CD4-positive, alpha-beta T cell treated with Interleukin-6 for 4 hours (primary cell): ENCODE measurements at regions not wholly inside any gene's neighbourhood (a gene's known extent, or its start where the extent isn't known, plus 50 kb on each side); places are given as distances from the start of the nearest gene placed in this dataset.
"Not testable (repeated sequence)": the region's sequence is repeated elsewhere in the genome, so short reads cannot be mapped to it uniquely, and the experiment has no call there.

ENCODE experiments used
- DNase-seq: peaks from one replicate; pipeline ENCODE4 v3.0.0-alpha.2; 2020; ENCODE audit warnings: mixed read lengths

DNA sequence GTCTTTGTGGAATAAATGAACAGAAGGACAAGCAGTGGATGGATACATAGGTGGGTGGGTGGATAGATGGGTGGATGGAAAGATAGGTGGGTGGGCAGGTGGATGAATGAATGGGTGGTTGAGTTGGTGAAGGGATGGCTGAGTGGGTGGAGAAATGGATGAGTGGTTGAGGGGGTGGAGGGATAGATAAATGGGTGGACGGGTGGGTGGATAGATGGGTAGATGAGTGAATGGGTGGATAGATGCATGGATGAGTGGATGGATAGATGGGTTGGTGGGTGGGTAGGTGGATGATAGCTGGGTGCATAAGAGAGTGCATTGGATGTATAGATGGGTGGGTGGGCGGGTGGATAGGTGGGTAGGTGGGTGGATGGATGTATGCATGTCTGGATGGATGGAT, 63.5 kb downstream of the UNC93B1 start:
- not testable (repeated sequence) for DNase-seq

DNA sequence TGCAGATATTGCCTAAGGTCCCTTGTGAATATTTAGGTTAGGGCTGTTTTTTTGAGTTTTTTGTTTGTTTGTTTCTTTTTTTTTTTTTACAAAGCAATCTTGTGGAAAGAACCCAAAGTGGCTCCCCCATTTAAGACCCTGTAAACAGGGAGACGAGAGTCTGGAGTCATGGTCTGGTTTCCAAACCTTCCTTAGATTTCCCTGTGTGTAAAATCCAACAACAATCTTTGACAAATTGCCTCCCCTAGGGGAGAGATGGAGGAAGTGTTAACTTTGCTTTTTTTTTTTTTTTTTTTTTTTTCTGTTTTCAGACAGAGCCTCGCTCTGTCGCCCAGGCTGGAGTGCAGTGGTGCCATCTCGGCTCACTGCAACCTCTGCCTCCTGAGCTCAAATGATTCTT, 64.9 kb downstream of the UNC93B1 start:
- DNase-seq, result not testable (repeated sequence)

DNA sequence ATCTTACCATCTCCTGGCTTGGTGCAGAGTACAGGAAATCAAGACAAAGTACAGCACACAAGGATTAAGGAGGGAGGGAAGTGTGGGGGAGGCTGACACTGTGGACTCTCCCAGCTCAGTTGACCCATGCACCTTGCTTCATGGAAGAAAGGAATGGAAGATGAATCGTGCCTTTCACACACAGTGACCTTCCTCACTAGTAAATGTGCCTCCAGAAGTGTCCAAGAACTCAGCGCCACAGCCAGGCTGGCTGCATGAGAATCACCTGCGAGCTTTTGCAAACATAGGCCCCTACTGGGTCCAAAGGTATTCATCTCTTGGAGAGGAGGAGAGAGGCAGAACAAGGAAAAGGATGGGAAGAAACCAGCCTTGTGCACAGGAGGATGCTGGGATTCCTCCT, 65.5 kb downstream of the UNC93B1 start:
- not testable (repeated sequence) for DNase-seq

DNA sequence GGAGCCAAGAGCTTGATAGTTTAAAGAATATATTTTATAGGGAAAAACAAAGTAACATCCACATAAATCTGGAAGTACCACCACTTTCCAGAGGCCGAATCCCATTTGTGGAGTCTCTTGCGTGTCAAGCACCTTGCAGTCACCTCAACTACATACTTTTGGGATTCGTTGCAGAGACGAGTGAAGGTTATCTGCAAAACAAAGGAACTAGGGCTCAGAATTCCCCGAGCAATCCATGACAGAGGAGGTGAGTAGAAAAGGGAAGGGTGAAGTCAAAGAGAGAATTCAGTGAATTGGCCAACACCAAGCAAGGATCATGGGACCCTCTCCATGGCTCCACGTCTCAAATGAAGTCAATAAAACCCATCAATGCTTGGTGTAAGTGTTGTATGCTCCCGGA, 80.3 kb downstream of the UNC93B1 start:
- not testable (repeated sequence) for DNase-seq

DNA sequence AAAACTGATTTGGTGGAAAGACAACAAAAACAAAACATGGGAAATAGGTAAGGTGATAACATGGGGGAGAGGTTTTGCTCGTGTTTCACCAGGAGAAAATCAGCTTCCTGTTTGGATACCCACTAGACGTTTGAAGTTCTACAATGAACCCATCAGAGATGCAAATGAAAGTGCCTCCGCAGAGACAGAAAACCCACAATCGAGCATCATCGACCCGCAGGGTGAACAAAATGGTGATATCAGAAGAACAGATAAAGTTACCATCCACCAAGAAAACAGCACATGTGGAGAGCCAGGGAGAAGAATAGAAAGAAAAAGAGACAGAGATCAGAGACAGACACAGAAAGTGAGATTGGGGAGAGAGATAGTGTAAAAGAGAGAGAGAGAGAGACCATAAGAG, 83.4 kb downstream of the UNC93B1 start:
- peak; percentile 65 for DNase-seq

DNA sequence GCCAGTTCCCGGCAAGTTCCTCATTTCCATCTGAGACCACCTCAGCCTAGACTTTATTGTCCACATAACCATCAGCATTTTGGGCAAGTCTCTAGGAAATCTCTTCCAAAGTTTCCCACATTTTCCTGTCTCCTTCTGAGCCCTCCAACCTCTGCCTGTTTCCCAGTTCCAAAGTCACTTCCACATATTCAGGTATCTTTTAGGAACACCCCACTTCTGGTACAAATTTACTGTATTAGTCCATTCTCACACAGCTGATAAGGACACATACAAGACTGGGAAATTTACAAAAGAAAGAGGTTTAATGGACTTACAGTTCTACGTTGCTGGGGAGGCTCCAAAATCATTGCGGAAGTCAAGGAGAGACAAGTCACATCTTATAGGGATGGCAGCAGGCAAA, 91.7 kb downstream of the UNC93B1 start:
- DNase-seq, result not testable (repeated sequence)

DNA sequence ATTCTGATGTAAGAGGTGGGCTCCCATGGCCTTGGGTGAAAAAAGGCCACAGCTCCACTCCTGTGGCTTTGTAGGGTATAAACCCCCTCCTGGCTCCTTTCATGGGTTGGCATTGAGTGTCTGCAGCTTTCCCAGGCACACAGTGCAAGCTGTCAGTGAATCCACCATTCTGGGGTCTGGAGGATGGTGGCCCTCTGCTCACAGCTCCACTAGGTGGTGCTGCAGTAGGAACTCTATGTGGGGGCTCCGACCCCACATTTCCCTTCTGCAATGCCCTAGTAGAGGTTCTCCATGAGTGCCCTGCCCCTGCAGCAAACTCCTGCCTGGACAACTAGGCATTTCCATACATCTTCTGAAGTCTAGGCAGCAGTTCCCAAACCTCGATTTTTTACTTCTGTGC, 92.7 kb downstream of the UNC93B1 start:
- not testable (repeated sequence) for DNase-seq

DNA sequence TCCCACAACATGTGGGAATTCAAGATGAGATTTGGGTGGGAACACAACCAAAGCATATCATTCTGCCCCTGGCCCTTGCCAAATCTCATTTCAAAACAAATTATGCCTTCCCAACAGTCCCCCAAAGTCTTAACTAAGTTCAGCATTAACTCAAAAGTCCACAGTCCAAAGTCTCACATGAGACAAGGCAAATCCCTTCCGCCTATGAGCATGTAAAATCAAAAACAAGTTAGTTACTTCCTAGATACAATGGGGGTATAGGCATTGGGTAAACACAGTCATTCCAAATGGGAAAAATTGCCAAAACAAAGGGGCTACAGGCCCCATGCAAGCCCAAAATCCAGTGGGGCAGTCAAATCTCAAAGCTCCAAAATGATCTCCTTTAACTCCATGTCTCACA, 93.1 kb downstream of the UNC93B1 start:
- not testable (repeated sequence) for DNase-seq

DNA sequence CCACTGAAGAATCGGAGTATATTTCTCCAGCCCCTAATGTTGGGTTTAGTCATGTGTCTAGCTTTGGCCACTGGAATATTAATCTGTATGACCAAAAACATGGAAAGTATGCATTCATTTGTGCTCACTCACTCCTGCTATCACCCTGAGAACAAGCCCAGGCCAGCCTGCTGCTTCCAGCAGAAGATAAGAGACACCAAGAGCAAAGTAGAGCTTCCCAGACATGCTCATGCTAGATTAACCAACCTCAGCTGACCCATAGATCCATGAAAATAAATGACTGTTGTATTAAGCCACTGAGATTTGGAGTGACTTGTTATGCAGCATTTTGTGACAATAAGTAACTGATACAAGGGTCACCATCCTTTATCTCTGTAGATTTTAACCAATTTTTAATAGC, 96.9 kb downstream of the UNC93B1 start:
- DNase-seq, result not testable (repeated sequence)

DNA sequence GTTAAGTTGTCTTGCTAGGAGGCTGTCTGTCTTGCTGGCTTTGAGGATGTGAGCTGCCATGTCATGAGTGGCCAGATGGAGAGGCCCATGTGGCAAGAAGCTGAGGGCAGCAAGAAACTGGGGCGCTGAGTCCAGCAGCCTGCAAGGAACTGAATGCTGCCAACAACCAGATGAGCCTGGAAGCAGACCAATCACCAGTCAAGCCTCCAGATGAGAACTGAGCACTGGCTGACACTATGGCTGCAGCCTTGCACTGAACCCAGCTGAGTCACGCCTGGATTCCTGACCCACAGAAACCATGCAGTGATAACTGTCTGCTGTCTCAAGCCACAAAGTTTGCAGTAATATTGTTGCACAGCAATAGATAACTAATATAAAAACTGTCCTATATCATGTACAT, 104.4 kb downstream of the UNC93B1 start:
- DNase-seq, result not testable (repeated sequence)

DNA sequence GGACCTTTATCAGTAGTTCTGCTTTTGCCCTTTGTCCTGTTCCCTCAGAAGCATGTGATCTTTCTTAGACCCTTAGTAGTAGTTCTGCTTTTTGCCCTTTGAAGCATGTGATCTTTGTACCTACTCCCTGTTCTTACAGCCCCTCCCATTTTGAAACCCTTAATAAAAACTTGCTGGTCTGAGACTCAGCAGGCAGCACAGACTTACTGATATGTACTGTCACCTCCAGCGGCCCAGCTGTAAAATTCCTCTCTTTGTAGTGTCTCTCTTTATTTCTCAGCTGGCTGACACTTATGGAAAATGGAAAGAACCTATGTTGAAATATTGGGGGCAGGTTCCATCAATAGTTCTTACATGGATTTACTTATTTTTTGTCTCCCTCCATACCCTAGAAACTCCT, 110.4 kb downstream of the UNC93B1 start:
- DNase-seq, result not testable (repeated sequence)

DNA sequence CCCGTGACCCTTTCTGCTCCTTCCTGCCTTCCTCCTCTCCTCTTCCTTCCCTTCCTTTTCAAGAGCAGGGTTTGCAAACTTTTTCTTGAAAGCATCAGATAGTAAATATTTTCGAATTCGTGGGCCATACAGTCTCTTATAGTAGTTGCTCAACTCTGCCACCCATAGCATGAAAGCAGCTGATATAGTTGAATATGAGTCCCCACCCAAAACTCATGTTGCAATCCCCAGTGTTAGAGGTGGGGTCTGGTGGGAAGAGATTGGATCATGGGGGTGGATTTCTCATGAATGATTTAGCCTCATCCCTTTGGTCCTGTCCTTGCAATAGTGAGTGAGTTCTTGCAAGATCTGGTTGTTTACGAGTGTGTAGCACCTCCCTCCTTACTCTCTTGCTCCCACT, 114.3 kb downstream of the UNC93B1 start:
- DNase-seq, result not testable (repeated sequence)

DNA sequence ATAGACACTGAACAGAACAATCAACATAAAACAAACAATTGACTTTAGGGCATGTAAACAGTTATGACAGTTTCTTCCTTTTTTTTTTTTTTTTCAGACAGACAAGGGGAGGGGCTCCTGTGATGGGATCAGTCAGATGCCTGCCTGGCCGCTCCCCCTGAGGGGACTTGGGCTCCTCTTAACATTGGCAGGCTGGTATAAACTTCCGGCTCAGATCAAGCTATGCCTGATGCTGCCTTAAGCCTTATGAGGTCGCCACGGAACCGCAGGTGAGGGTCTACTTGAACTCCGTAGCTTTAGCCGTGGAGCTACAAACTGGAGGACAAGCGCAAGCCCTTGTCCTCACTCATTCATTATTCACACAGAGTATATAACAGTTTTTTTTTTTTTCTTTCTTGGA, 115.8 kb downstream of the UNC93B1 start:
- DNase-seq, result not testable (repeated sequence)

DNA sequence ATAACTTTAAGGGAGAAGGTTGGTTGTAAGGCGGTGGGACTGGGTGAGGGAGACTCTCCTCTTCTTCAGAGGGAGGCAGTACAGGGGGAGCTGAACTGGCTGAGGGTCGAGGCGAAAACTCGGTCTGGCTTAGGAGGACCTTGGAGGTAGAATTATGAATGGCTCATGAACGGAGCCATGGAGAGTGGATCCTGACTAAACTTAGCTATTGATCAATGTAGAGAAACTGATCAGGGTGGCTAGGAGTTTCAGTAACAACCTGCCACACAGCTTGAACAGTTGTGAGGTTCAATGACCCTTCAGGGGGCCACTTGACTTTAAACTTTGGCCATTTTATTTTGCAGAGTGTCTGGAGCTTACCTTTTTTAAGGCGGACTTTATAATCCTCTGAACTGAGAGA, 117.2 kb downstream of the UNC93B1 start:
- not testable (repeated sequence) for DNase-seq

DNA sequence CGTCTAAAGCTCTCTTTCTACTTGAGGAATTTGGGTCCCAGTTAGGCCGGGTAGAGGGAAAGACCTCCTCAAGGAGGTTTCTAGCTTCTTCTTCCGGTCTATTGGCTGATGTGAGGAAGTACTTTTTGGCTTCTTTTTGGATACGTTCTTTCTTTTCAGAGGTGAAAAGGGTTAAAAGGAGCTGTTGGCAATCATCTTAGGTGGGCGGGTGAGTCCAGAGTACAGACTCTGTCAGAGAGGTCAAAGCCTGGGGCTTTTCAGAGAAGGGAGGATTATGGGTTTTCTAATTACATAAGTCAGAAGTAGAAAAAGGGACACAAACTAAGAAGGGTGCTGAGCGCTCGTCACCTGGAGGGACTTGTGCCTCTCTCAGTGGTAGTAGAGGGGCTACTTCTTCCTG, 117.7 kb downstream of the UNC93B1 start:
- not testable (repeated sequence) for DNase-seq

DNA sequence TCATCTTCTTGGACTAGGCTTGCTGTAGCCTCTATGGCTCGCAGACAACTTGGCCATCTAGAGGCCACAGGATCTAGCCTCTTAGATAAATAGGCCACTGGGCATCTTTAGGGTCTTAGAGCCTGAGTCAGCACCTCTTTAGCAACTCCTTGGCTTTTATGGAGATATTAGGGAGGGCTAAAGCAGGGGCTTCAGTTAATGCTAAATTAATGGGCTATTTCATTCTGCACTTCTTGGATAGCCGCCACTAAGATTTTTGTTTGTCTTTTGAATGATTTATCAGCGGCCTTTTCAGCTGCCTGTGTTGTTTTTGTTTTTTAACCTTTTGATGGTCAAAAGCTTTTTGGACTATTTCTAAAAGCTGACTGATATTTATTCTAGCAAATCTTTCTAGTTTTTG, 118.3 kb downstream of the UNC93B1 start:
- not testable (repeated sequence) for DNase-seq

DNA sequence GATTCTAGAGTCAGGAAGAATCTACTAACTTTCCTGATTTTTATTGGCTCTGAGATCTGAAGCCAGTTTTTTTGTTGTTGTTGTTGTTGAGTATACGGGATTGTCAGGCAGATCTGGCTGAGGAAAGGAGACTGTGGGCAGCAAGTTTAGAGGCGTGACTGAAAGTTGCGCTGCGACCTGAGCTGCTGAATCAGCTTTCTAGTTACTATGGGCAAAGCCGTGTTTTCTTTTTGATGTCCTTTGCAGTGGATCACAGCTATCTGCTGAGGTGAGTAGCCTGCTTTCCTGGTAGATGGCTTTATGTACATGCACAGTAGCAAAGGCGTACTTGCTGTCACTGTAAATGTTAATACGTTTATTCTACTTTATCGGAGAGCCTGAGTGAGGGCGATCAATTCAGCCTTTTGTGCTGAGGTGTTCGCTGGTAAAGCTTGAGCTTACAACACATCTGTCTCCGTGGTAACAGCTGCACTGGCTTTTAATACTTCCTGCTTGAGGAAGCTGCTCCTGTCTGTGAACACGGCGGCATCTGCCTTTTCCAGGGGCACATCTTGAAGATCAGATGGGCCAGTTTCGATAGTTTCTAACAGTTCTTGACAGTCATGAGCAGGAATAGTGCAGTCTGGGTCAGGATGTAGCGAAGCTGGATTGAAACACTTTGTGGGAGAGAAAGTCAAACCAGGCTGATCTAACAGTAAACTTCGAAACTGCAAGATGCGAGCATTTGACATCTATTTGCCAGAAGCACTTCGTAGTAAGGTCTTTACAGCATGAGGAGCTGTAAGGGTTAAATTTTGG, 118.9 kb downstream of the UNC93B1 start:
- peak; percentile 59 for DNase-seq

DNA sequence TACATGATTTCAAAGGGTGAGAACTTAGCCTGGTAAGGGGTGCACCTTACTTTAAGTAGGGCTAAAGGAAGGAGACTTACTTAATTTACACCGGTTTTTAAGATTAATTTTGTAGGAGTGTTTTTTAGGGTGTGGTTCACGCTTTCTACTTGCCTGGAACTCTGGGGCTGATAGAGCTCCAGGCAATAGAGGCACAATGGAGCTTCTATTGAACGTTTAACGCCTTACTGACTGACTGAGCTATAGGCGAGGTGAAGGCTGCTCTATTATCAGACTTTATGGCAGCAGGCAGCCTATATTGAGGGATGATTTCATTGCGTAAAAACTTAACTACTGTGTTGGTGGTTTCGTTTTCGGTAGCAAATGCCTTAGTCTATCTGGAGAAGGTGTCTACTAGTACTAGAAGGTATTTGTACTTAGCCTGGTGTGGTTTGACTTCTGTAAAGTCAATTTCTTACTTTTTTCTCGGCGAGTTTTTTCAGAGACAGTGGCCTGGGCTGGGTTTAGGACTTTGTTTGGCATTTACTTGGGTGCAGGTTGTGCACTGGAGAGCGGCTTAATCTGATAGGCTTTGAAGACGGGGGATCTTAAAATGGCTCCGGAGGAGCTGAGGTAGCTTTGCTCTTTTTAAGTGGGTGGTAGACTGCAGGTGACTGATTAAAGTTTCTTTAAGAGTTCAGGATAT, 119.7 kb downstream of the UNC93B1 start:
- DNase-seq, result peak; percentile 16

DNA sequence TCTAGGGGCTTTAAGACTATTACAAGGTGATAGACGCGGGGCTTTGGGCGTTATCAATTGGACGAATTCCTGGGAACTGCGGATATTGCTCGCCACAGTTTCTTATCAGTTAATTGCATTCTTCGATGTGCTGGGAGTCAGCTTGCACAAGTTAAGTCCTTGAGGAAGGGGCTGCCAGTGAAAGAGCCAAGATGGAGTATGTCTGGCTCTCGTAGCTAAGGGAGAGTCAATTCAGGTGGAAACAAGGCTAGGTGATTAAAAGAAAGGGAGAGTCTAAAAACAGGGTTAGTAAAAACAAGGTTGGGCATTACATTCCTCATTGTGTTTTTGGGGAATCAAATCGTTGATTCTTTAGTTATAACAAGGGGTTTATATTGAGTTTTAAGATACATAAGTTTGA, 121.6 kb downstream of the UNC93B1 start:
- DNase-seq, result not testable (repeated sequence)

DNA sequence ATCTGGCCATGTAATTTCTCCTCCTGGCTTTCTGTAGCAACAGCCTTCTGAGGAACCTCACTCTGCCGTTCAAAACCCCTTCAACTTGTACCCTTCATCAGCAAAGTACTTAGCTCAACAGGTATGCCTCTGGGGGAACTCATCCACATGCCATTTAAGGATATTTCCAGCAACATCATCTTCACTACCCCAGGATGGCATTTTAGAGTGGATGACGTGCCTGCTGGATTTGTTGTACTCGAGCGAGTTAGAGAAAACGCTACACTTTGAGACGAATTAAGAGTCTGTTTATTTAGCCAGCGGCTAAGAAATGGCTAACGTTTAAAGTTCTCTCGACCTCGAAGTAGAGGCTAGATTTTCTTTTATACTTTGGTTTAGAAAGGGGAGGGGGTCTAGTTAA, 122.1 kb downstream of the UNC93B1 start:
- not testable (repeated sequence) for DNase-seq

DNA sequence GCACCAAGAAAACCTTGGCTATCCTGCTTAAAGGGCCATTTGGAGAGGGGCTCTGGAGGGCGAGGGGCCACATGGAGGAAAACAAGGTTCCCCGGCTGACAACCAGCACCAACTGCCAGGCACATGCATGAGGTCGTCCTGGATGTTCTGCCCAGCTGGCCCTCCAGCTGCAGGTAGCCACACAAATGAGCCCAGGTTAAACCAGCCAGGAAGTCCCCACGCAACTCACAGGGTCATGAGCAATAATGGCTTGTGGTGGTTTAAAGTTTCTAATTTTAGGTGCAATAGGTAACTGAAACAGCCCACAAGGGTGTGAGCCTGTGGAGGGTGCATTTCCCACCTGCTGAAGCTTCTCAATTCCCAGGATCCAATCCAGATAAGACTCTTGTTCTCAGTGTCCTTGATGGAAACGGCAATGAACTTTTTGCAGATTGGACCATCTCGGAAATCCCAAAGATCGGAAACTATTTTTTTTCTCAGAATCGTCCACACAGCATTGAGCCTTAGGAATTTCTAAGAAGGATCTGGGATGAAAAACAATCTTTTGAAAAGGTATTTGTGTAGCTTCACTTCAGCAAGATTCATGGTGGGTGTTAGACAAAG, 123.2 kb downstream of the UNC93B1 start:
- DNase-seq, result not testable (repeated sequence)

DNA sequence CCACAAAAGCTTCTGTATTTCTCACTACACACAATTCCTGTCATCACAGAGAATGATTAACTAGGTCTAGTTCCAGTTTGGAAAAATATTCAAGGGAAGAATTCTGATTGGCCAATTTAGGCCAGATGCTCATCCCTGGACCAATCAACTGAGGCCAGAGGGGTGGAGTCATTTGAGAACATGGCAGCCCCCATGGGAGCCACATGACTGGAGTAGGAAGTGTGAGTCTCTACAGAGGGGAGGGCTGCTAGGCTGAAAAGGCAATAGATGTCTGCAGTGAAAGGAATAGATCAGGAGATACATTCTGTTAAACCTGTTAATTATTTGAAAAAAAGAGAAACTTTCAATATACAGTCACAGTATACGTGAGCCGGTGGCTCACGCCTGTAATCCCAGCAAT, 125.2 kb downstream of the UNC93B1 start:
- DNase-seq, result not testable (repeated sequence)

DNA sequence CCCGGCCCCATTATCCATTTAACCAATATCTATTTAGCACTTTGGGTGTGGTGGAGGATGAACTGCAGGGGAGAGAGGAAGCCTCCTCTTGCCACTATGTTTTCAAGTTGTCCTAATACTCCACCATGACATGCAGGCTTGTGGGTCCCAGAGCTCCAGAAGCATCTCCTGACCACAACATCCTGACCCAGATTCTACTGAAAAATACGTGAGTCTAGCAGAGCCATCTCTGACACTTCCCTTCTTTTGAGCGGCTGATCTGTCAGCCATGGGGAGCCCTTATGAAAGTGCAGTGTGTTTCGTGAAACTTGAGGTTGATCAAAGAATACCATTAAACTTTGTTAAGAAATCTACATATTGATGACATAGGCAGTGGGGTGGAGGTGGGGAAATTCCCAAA, 126.6 kb downstream of the UNC93B1 start:
- peak; percentile 14 for DNase-seq

DNA sequence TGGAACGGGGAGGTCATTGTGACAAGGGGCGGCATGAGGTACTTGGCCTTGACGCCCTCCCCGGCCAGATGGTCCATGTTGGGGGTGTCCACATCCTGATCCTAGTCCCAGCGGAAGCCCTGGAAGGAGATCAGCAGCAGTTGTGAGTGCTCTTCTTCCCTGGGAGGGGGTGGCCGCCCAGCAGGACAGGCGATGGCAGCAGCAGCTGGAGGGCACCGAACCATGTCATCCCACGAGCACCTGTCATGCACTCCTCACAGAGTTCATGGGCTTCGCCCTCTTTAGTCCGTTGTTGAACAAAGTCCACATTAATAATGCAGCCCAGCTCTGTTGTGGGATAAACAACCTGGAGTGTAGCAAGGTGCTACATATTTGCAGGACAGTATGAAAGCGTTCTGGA, 130.7 kb downstream of the UNC93B1 start:
- DNase-seq, result not testable (repeated sequence)
